CD14-positive monocyte (primary cell): ENCODE measurements at regions not wholly inside any gene's neighbourhood (a gene's known extent, or its start where the extent isn't known, plus 50 kb on each side); places are given as distances from the start of the nearest gene placed in this dataset.
"Not testable (repeated sequence)": the region's sequence is repeated elsewhere in the genome, so short reads cannot be mapped to it uniquely, and the experiment has no call there.

ENCODE experiments used
- DNase-seq, 3 donors: peaks; one replicate each; pipeline ENCODE4 v3.0.0-alpha.2; 2011 to 2022
- H2AFZ ChIP-seq: 2 replicates; pipeline ENCODE4 v1.6.0; 2012; ENCODE audit warnings: mild to moderate bottlenecking, low read depth, low read length, inconsistent platforms; ENCODE audit not compliant: insufficient read depth, poor library complexity, severe bottlenecking
- H3K27ac ChIP-seq, 2 donors: 1 replicate in 1 of 2; 2 replicates in 1 of 2; pipeline ENCODE4 v1.5.1; 2012 to 2013; ENCODE audit warnings: low read length in 2 of 2, control low read depth in 1 of 2, inconsistent platforms in 1 of 2, low read depth in 1 of 2, mild to moderate bottlenecking in 1 of 2
- H3K27me3 ChIP-seq, 2 donors: one replicate each; pipeline versions ENCODE4 v1.6.0 to v1.6.1; 2011 to 2013; ENCODE audit warnings: low read length in 2 of 2; ENCODE audit not compliant: control insufficient read depth in 2 of 2, insufficient read depth in 2 of 2
- H3K36me3 ChIP-seq, 2 donors: replicated peaks in 1 of 2; 1 replicate in 1 of 2; 2 replicates in 1 of 2; pipeline versions ENCODE4 v1.5.1 to v1.6.1; 2012 to 2013; ENCODE audit warnings: low read length in 2 of 2, control low read depth in 1 of 2, inconsistent platforms in 1 of 2, mild to moderate bottlenecking in 1 of 2; ENCODE audit not compliant: insufficient read depth in 2 of 2, control insufficient read depth in 1 of 2
- H3K4me1 ChIP-seq, 2 donors: 1 replicate in 1 of 2; 2 replicates in 1 of 2; pipeline versions ENCODE4 v1.5.1 to v1.6.1; 2012 to 2013; ENCODE audit warnings: low read length in 2 of 2, control low read depth in 1 of 2, inconsistent platforms in 1 of 2, mild to moderate bottlenecking in 1 of 2, moderate library complexity in 1 of 2; ENCODE audit not compliant: insufficient read depth in 2 of 2, control insufficient read depth in 1 of 2
- H3K4me2 ChIP-seq: replicated peaks from 2 replicates; pipeline ENCODE3; 2012; ENCODE audit warnings: low read length, moderate library complexity, mild to moderate bottlenecking; ENCODE audit not compliant: poor library complexity, severe bottlenecking; ENCODE audit errors: extremely low read depth
- H3K4me3 ChIP-seq, 3 experiments: fragments of 200-600 bp in 1 of 3; sonication (generic) in 1 of 3; replicated peaks in 1 of 3; 1 replicate in 2 of 3; 2 replicates in 1 of 3; pipeline ENCODE4 v1.5.1; 2011 to 2013; ENCODE audit warnings: low read length in 3 of 3, mild to moderate bottlenecking in 3 of 3, control low read depth in 2 of 3, low read depth in 2 of 3, inconsistent platforms in 1 of 3, moderate library complexity in 1 of 3
- H3K79me2 ChIP-seq: 2 replicates; pipeline ENCODE4 v1.6.0; 2012; ENCODE audit warnings: mild to moderate bottlenecking, control low read depth, inconsistent platforms, low read length, moderate library complexity; ENCODE audit not compliant: insufficient read depth
- H3K9ac ChIP-seq: 2 replicates; pipeline ENCODE4 v1.6.0; 2017; ENCODE audit warnings: low read length, mild to moderate bottlenecking; ENCODE audit not compliant: insufficient read depth, poor library complexity, severe bottlenecking
- H3K9me3 ChIP-seq, 2 donors: replicated peaks in 1 of 2; 1 replicate in 1 of 2; 2 replicates in 1 of 2; pipeline versions ENCODE4 v1.5.1 to v1.6.1; 2012 to 2013; ENCODE audit warnings: low read length in 2 of 2, control low read depth in 1 of 2; ENCODE audit not compliant: control insufficient read depth in 1 of 2, insufficient read depth in 1 of 2
- H4K20me1 ChIP-seq: 2 replicates; pipeline ENCODE4 v1.6.0; 2012; ENCODE audit warnings: mild to moderate bottlenecking, low read length, control low read depth, moderate library complexity; ENCODE audit not compliant: insufficient read depth
- H3K27ac Mint-ChIP-seq, 7 donors: one replicate each; pipeline ENCODE4 v1.8.0; 2020; ENCODE audit warnings: mild to moderate bottlenecking in 7 of 7, mixed read lengths in 7 of 7, moderate library complexity in 6 of 7, inconsistent platforms in 2 of 7
- H3K27me3 Mint-ChIP-seq, 3 donors: one replicate each; pipeline ENCODE4 v1.8.0; 2021 to 2022; ENCODE audit warnings: low read depth in 3 of 3, mild to moderate bottlenecking in 3 of 3, mixed read lengths in 3 of 3, moderate library complexity in 3 of 3, inconsistent platforms in 1 of 3
- H3K36me3 Mint-ChIP-seq, 2 donors: one replicate each; pipeline ENCODE4 v1.8.0; 2020; ENCODE audit warnings: mixed read lengths in 2 of 2, inconsistent platforms in 1 of 2, mild to moderate bottlenecking in 1 of 2
- H3K4me1 Mint-ChIP-seq: one replicate; pipeline ENCODE4 v1.8.0; 2020; ENCODE audit warnings: mild to moderate bottlenecking, mixed read lengths
- H3K4me3 Mint-ChIP-seq, 2 donors: one replicate each; pipeline ENCODE4 v1.8.0; 2020; ENCODE audit warnings: mild to moderate bottlenecking in 2 of 2, mixed read lengths in 2 of 2, moderate library complexity in 1 of 2
- H3K9me3 Mint-ChIP-seq, 7 donors: one replicate each; pipeline ENCODE4 v1.8.0; 2020 to 2022; ENCODE audit warnings: mixed read lengths in 7 of 7, mild to moderate bottlenecking in 6 of 7, moderate library complexity in 6 of 7, inconsistent platforms in 2 of 7
- WGBS: methylation state at CpG from one replicate; pipeline ENCODE4 v1.1.5; 2013; ENCODE audit warnings: missing lambda C conversion rate; ENCODE audit not compliant: insufficient coverage; 5-methylcytosine and 5-hydroxymethylcytosine counted together
- intact Hi-C, 2 donors: fragments of 100-400 bp; cut with micrococcal nuclease; formaldehyde crosslinking; loops; one replicate each; pipeline versions ENCODE4 v1.15.0 to v1.15.1; 2023
- TF ChIP-seq, protein P1 (sequence below): fragments of 200-600 bp; IDR thresholded peaks from one replicate; pipeline ENCODE4 v1.8.0; 2022; ENCODE audit warnings: antibody characterized with exemption, mild to moderate bottlenecking

DNA sequence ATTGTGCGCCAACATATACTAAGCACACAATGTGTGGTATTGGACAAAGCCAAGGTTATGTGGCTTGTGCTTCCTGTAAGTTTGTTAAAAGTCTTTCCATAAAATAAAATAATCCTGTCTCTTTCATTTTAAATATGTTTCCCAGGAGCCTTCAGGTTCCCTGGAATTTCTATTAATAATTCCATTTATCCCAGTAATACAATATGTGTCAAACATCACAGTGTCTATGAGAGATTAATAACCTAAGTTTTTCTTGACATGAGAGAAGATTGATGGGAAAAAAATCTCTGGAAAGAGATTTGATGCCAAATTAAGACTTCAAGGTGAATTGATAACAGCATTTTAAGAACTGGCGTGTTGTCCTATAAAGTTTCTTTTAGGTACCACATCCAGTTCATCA, 507.0 kb downstream of the TTLL7 start:
- H3K9ac ChIP-seq, result no peak overlapping the region
- no peaks in the 10 kb centered on the region for H3K36me3 ChIP-seq
- H3K4me3 Mint-ChIP-seq, result no peak overlapping the region
- no peak overlapping the region for H3K4me2 ChIP-seq
- no peaks in the 10 kb centered on the region for H3K27me3 ChIP-seq
- H3K4me1 Mint-ChIP-seq, result no peaks in the 10 kb centered on the region
- peaks cover 0 to 2% (median 0%) of the 10 kb centered on the region in 7 donors for H3K9me3 Mint-ChIP-seq
- H3K9me3 ChIP-seq, result no peaks in the 10 kb centered on the region
- no peak overlapping the region for H2AFZ ChIP-seq
- H3K4me1 ChIP-seq, result no peaks in the 10 kb centered on the region
- H3K36me3 Mint-ChIP-seq, result no peaks in the 10 kb centered on the region
- no peak overlapping the region for H3K27ac Mint-ChIP-seq
- H3K27ac ChIP-seq, result no peak overlapping the region
- 88% methylated on average over 1 of the region's 2 CpGs for WGBS
- H3K4me3 ChIP-seq, result no peak overlapping the region
- H3K79me2 ChIP-seq, result no peaks in the 10 kb centered on the region
- DNase-seq, result no peak
- intact Hi-C loops, result no loop called here
- TF ChIP-seq, protein P1, sequence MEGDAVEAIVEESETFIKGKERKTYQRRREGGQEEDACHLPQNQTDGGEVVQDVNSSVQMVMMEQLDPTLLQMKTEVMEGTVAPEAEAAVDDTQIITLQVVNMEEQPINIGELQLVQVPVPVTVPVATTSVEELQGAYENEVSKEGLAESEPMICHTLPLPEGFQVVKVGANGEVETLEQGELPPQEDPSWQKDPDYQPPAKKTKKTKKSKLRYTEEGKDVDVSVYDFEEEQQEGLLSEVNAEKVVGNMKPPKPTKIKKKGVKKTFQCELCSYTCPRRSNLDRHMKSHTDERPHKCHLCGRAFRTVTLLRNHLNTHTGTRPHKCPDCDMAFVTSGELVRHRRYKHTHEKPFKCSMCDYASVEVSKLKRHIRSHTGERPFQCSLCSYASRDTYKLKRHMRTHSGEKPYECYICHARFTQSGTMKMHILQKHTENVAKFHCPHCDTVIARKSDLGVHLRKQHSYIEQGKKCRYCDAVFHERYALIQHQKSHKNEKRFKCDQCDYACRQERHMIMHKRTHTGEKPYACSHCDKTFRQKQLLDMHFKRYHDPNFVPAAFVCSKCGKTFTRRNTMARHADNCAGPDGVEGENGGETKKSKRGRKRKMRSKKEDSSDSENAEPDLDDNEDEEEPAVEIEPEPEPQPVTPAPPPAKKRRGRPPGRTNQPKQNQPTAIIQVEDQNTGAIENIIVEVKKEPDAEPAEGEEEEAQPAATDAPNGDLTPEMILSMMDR, result no peak
- H4K20me1 ChIP-seq, result no peaks in the 10 kb centered on the region
- peaks cover 0 to 2% (median 0%) of the 10 kb centered on the region in 3 donors for H3K27me3 Mint-ChIP-seq

DNA sequence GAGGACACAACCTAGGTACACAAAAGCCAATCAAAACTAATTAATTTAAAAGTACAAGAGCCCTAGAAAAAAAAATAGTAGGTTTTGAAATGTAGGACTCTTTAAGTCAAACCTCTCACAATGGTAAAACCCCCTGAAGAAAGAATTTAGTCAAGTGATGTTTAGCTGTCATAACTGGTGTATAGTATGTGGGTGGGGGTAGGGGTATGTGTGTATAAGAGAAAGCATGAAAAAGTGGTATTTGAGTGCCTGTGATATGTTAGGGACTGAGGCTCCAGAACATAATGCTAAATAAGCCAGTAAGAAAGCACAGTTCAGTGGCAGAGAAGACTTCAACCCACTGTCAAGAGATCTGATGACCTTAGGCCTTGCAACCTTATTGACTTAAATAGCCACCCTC, 507.9 kb downstream of the TTLL7 start:
- Mint-ChIP-seq H3K27ac (no peak overlapping the region), H3K4me1 (no peaks in the 10 kb centered on the region), H3K27me3 (peaks cover 0 to 2% (median 0%) of the 10 kb centered on the region in 3 donors), H3K36me3 (no peaks in the 10 kb centered on the region), H3K9me3 (peaks cover 0 to 2% (median 0%) of the 10 kb centered on the region in 7 donors), H3K4me3 (no peak overlapping the region)
- no peak overlapping the region for H2AFZ ChIP-seq
- DNase-seq, result no peak
- no peaks in the 10 kb centered on the region for H4K20me1 ChIP-seq
- H3K9ac ChIP-seq, result no peak overlapping the region
- no peak overlapping the region for H3K4me3 ChIP-seq
- H3K36me3 ChIP-seq, result no peaks in the 10 kb centered on the region
- H3K27ac ChIP-seq, result no peak overlapping the region
- H3K4me1 ChIP-seq, result no peaks in the 10 kb centered on the region
- H3K4me2 ChIP-seq, result no peak overlapping the region
- H3K27me3 ChIP-seq, result no peaks in the 10 kb centered on the region
- intact Hi-C loops, result no loop called here
- TF ChIP-seq, protein P1, result no peak
- H3K79me2 ChIP-seq, result no peaks in the 10 kb centered on the region
- H3K9me3 ChIP-seq, result no peaks in the 10 kb centered on the region

DNA sequence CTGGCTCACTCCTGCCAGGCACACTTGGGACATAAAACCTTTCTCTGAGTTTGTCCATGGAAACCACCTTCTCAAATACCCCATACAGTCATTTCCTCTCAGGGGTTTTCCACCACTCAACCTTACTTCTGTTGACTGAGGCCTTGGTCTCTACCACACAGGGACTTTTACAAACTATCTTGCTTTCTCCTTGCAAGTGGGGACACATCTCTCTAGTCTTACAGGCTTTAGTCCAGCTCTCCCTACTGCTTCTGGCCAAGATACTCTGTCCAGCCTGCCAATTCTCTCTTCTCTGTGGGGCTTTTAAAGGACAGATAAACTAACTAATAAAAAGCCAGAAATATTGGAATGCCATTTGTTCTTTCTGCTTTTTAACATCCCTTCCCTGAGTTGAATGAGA, 510.8 kb downstream of the TTLL7 start:
- H3K79me2 ChIP-seq, H3K27ac ChIP-seq, H3K27me3 ChIP-seq, H3K4me1 Mint-ChIP-seq, intact Hi-C loops, H3K27ac Mint-ChIP-seq, H3K9me3 ChIP-seq, H3K4me1 ChIP-seq, H3K9ac ChIP-seq, H3K4me3 Mint-ChIP-seq, H3K4me3 ChIP-seq, H3K27me3 Mint-ChIP-seq, H3K4me2 ChIP-seq, DNase-seq, H3K9me3 Mint-ChIP-seq, H3K36me3 Mint-ChIP-seq, H4K20me1 ChIP-seq, H2AFZ ChIP-seq, H3K36me3 ChIP-seq: not testable (repeated sequence)

DNA sequence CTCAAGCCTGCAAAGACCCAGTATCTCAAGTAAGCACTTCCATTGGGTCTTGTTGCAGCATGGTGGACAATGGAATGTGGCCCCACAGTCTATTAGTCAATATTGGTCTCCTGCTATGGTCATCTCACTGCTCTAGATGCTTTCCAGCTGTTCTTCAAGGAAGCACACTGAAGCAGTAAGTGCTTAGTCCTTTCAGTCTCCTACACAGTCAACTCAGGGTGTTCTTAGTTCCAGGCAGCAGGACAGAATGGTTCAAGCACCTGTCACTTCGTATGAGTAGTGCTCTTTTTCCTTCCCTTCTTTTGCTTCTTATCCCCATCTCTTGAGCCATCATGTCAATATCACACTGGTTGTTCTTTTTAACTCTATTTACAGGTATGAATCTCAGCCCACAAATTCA, 511.5 kb downstream of the TTLL7 start:
- H3K4me1 ChIP-seq, H3K4me1 Mint-ChIP-seq, H3K27ac Mint-ChIP-seq, H3K36me3 Mint-ChIP-seq, H3K4me3 ChIP-seq, H4K20me1 ChIP-seq, H3K4me2 ChIP-seq, H3K9me3 ChIP-seq, H3K36me3 ChIP-seq, H3K4me3 Mint-ChIP-seq, H2AFZ ChIP-seq, H3K27me3 ChIP-seq, H3K27ac ChIP-seq, H3K9ac ChIP-seq, H3K27me3 Mint-ChIP-seq, H3K79me2 ChIP-seq, DNase-seq, H3K9me3 Mint-ChIP-seq, intact Hi-C loops: not testable (repeated sequence)
- no CpG with 5 or more reads among the region's 1 CpG for WGBS
